ENCODE measurements at regions not wholly inside any gene's neighbourhood (a gene's known extent, or its start where the extent isn't known, plus 50 kb on each side); places are given as distances from the start of the nearest gene placed in this dataset.

GRCh38 chr3:40705663-40706062, 180.9 kb downstream of the ZNF621 start:
- TF ChIP-seq EZH2 (IDR thresholded peaks at IDR 0.05; ENCODE audit: borderline replicate concordance, low read length) (no peak), CTCF (conservative IDR thresholded peaks at IDR 0.05 in 1 of 2, IDR thresholded peaks at IDR 0.05 in 1 of 2; ENCODE audit: extremely low read depth in 1 of 2, insufficient read depth in 1 of 2, low read depth in 1 of 2, low read length in 2 of 2) (no peak)
